GM18520 (cell line): ENCODE measurements at regions not wholly inside any gene's neighbourhood (a gene's known extent, or its start where the extent isn't known, plus 50 kb on each side); places are given as distances from the start of the nearest gene placed in this dataset.

Experiments
- ATAC-seq: cut with Tn5 transposase; IDR thresholded peaks from one replicate; pipeline ENCODE4 v1.9.1; 2021; ENCODE audit not compliant: unreplicated experiment

DNA sequence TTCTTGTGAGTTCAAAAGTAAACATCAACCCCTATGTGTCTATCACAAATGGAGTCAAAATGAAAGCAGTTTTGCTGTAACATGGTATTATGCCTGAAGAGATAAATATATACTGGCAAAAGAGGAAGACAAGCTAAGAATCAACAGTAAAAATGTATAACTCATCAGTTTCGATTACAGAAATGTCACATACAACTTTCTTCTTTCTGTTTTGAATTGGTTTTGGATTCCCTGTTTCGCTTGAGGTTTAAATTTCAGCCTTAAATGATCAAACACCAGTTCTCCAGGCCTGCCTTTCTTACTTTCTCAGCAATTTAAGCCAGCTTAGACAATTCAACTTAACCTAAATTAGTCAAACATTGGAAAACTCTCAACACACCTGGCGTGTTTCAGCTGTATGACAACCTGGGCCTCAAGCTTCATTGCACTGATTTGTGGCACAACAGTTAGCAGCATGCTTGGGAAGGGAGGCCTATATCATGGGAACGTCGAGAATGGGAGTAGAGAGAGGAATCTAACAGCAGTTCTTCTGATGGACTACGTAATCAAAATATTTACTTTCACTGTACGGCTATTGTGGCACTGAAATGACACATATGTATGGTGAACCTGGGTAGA lies 51.9 kb upstream of the MARCKS start:
- ATAC-seq: peak; percentile 96

DNA sequence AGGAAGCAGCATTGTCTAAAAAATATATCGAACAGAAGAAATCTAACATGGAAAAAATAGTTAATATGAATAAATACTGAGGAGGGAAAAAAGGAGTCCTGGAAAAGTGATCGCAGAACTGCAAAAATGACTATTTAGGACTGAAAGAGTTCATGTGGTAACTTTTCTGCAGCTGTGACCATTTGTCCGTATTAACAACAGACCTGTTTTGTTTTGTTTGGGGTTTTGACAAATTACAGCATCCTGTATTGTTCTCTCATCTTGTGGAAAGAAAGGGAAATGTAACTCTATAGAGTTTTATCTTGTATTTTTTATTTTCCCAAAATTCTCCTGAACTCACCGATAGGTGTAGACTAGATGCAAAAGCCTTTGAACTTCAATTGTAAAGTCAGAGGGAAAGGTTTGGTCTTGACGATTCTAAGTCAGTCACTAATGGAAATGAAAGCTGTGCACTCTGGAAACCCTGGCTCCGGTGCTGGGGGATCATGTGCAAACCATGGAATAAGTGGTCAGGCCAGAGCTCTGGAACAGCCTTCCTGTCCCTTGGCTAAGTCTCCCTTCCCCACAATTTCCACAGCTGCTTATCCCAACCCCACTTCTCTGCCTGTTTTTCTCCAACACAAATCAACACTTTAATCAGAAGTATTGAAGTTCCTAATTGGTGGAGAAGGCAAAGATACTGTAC lies 51.2 kb upstream of the MARCKS start:
- no peak for ATAC-seq
